Dendritic cell treated with granulocyte-macrophage colony-stimulating factor and Interleukin-4, amounts not matched to agents 40 ng/mL and 50 ng/mL, for 4 days (primary cell): ENCODE measurements at regions not wholly inside any gene's neighbourhood (a gene's known extent, or its start where the extent isn't known, plus 50 kb on each side); places are given as distances from the start of the nearest gene placed in this dataset.

Source experiments
- H3K27ac Mint-ChIP-seq: one replicate; pipeline ENCODE4 v1.8.0; 2022; ENCODE audit warnings: mild to moderate bottlenecking, mixed read lengths
- H3K27me3 Mint-ChIP-seq: one replicate; pipeline ENCODE4 v1.8.0; 2022; ENCODE audit warnings: mild to moderate bottlenecking, mixed read lengths
- H3K36me3 Mint-ChIP-seq: one replicate; pipeline ENCODE4 v1.8.0; 2022; ENCODE audit warnings: low read depth, mixed read lengths
- H3K4me1 Mint-ChIP-seq: one replicate; pipeline ENCODE4 v1.8.0; 2022; ENCODE audit warnings: low read depth, mixed read lengths
- H3K4me3 Mint-ChIP-seq: one replicate; pipeline ENCODE4 v1.8.0; 2022; ENCODE audit warnings: mild to moderate bottlenecking, moderate library complexity, mixed read lengths
- H3K9me3 Mint-ChIP-seq: one replicate; pipeline ENCODE4 v1.8.0; 2022; ENCODE audit warnings: mixed read lengths
- intact Hi-C: fragments of 100-400 bp; cut with micrococcal nuclease; formaldehyde crosslinking; loops from one replicate; pipeline ENCODE4 v1.15.0; 2022

DNA sequence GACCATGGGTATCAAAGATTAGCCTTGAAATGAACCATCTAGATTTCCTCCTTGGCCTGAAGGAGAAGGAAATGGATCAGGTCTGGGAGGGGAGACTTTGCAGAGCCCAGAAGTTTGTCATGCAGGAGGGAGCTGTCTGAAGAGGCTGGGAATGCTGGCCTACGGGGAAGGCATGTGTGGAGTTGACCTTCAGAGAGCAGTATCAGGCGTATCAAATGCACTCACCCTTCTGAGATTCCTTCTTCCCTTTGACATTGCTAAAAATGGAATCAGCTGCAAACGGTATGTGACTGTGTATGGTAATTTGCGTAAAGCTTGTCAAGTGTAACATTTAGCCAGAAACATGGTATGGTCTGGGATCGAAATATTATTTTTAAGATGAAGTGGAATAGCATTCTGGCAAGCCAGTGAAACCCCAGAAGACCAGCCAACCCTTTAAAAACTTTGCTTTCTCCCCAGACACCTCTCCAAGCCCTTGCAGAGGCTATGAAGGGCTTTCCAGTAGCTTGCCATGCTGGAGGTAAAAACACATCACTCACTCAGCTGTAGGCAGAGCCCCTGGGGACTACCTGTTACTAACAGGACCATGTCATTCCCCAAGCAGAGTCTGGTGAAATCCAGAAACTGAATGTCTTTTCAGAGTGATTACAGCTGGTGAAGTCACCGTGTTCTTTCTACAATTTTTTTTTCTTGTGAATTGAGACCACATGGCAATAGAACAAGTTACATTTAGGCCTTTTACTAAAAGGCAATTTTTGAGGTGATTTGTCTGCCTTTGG lies 174.7 kb upstream of the SLC24A5 start:
- intact Hi-C loops: no loop called here
- no peak overlapping the region for H3K4me3 Mint-ChIP-seq
- no peak overlapping the region for H3K27ac Mint-ChIP-seq
- no peaks in the 10 kb centered on the region for H3K36me3 Mint-ChIP-seq
- peaks cover 10% of the 10 kb centered on the region for H3K4me1 Mint-ChIP-seq
- H3K9me3 Mint-ChIP-seq: no peaks in the 10 kb centered on the region
- no peaks in the 10 kb centered on the region for H3K27me3 Mint-ChIP-seq

- H3K36me3 Mint-ChIP-seq: no peaks in the 10 kb centered on the region
- no peak overlapping the region for H3K27ac Mint-ChIP-seq
- peaks cover 11% of the 10 kb centered on the region for H3K4me1 Mint-ChIP-seq
- H3K27me3 Mint-ChIP-seq: peaks cover 4% of the 10 kb centered on the region
- H3K9me3 Mint-ChIP-seq: no peaks in the 10 kb centered on the region
- H3K4me3 Mint-ChIP-seq: no peak overlapping the region
- intact Hi-C loops: no loop called here
Observed at GRCh38 chr15:47949815-47950214, 171.0 kb upstream of the SLC24A5 start.

- intact Hi-C loops: no loop called here
- Mint-ChIP-seq H3K27ac (no peak overlapping the region), H3K9me3 (no peaks in the 10 kb centered on the region), H3K4me3 (no peak overlapping the region), H3K36me3 (no peaks in the 10 kb centered on the region), H3K4me1 (peaks cover 11% of the 10 kb centered on the region), H3K27me3 (peaks cover 4% of the 10 kb centered on the region)
Observed at GRCh38 chr15:47950447-47950846, 170.3 kb upstream of the SLC24A5 start.

GRCh38 chr15:47951781-47952180 lies 169.0 kb upstream of the SLC24A5 start:
- peaks cover 4% of the 10 kb centered on the region for H3K4me1 Mint-ChIP-seq
- peaks cover 4% of the 10 kb centered on the region for H3K27me3 Mint-ChIP-seq
- no peak overlapping the region for H3K27ac Mint-ChIP-seq
- intact Hi-C loops: no loop called here
- no peak overlapping the region for H3K4me3 Mint-ChIP-seq
- no peaks in the 10 kb centered on the region for H3K36me3 Mint-ChIP-seq
- H3K9me3 Mint-ChIP-seq: no peaks in the 10 kb centered on the region

DNA sequence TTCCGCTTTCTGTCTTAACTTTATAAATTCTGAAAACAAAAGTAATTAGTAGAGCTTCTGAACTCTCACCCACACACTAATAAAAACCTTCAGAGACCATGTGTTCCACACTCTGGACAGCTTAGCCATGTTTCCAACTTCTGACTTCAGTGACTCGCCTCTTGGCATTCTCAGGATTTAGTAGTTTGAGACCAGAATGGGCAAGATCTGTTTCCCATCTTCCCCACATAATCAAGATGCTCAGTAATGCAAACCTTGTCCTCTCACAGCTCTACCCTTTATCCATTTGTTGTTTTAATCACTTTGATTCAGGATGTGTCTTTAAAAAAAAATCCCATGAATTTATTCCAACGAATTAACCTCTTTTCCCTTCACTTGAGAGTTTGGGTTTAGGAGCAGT lies 166.6 kb upstream of the SLC24A5 start:
- Mint-ChIP-seq H3K4me3 (no peak overlapping the region), H3K9me3 (no peaks in the 10 kb centered on the region), H3K27ac (no peak overlapping the region), H3K27me3 (peaks cover 4% of the 10 kb centered on the region), H3K36me3 (no peaks in the 10 kb centered on the region), H3K4me1 (peaks cover 7% of the 10 kb centered on the region)
- intact Hi-C loops: no loop called here

DNA sequence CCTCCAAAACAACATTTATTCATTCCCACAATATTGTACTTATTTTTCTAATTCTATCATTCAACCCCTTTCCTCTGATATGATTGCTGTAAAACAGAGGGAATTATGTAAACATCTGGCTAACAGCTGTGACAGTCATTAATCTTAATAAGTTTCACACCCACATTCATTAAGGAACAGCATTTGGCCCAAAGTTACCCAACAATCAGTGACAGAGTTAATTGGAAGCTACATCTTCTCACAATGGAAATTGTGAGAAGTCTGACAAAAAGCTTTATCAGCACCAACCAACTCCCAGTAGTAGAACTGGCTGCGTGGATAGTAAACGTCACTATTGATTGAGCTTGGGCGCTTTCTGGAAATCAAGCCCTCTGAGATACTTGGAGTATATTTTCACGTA lies 165.8 kb upstream of the SLC24A5 start:
- Mint-ChIP-seq H3K27me3 (peaks cover 8% of the 10 kb centered on the region), H3K4me3 (no peak overlapping the region), H3K27ac (no peak overlapping the region), H3K4me1 (peaks cover 15% of the 10 kb centered on the region), H3K36me3 (no peaks in the 10 kb centered on the region), H3K9me3 (no peaks in the 10 kb centered on the region)
- intact Hi-C loops: no loop called here

- Mint-ChIP-seq H3K9me3 (no peaks in the 10 kb centered on the region), H3K36me3 (no peaks in the 10 kb centered on the region), H3K27ac (no peak overlapping the region), H3K27me3 (peaks cover 10% of the 10 kb centered on the region), H3K4me3 (no peak overlapping the region), H3K4me1 (peaks cover 31% of the 10 kb centered on the region)
- intact Hi-C loops: no loop called here
Observed at GRCh38 chr15:47959617-47960413, 161.0 kb upstream of the SLC24A5 start.

DNA sequence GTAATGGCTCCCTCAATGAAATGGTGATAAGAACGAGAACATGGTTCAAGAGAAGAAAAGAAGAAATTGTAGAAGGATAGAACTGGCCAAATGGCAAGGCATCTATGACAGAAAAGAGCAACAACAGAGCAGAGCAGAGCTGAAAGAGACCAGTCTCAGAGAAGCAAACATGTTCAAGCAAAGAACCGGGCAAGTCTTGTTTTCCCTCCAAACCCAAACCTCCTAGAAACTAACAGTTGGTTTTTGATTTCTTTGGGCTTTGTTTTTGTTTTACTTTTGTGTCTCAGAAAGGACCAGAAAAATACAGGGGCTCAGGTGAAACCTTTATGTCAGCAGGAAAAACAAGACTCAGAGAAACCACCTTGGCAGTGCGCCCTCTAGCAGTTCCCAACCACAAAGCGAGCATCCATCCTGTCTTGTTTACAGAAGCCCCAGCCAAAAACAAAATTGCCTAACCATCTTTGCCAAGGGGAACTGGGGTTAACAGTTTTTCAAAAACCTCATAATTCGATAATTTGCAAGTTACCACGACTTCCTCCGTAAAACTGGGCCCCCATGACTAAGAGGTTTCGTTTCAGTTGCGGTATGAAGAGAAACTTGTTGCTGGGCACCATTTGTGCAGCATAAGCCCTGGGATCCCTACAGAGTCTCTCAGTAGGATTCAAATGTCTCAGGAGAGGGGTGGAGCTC lies 159.2 kb upstream of the SLC24A5 start:
- Mint-ChIP-seq H3K4me1 (peaks cover 31% of the 10 kb centered on the region), H3K4me3 (no peak overlapping the region), H3K27me3 (peaks cover 20% of the 10 kb centered on the region), H3K36me3 (no peaks in the 10 kb centered on the region), H3K27ac (peak overlapping the region; percentile 46), H3K9me3 (no peaks in the 10 kb centered on the region)
- intact Hi-C loops: no loop called here

GRCh38 chr15:47963265-47963664 lies 157.5 kb upstream of the SLC24A5 start:
- Mint-ChIP-seq H3K27me3 (peaks cover 23% of the 10 kb centered on the region), H3K4me1 (peaks cover 31% of the 10 kb centered on the region), H3K9me3 (no peaks in the 10 kb centered on the region), H3K36me3 (no peaks in the 10 kb centered on the region), H3K27ac (no peak overlapping the region), H3K4me3 (no peak overlapping the region)
- intact Hi-C loops: no loop called here

DNA sequence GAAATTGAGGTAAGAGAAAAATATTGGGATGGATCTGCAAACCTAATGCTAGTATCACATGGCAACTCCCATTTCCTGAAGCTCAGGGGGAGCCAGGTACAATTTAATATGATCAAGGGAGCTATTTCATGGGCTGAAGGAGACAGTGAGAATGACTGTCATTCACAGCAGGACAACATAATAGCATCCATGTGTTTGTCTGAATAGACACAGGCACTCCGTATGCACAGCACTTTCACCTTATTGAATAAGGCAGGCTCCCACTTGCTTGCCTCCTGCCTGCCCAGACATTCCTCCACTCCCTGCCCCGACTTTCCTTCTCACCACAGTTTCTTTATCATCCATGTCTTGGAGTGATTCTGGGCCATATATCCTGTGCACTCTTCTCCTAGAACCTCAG lies 156.6 kb upstream of the SLC24A5 start:
- intact Hi-C loops: no loop called here
- Mint-ChIP-seq H3K4me3 (no peak overlapping the region), H3K27ac (no peak overlapping the region), H3K9me3 (no peaks in the 10 kb centered on the region), H3K36me3 (no peaks in the 10 kb centered on the region), H3K4me1 (peaks cover 29% of the 10 kb centered on the region), H3K27me3 (peaks cover 23% of the 10 kb centered on the region)

GRCh38 chr15:47965297-47965696 lies 155.5 kb upstream of the SLC24A5 start:
- intact Hi-C loops: no loop called here
- H3K9me3 Mint-ChIP-seq: no peaks in the 10 kb centered on the region
- H3K36me3 Mint-ChIP-seq: no peaks in the 10 kb centered on the region
- no peak overlapping the region for H3K27ac Mint-ChIP-seq
- no peak overlapping the region for H3K4me3 Mint-ChIP-seq
- H3K4me1 Mint-ChIP-seq: peaks cover 20% of the 10 kb centered on the region
- peaks cover 19% of the 10 kb centered on the region for H3K27me3 Mint-ChIP-seq

DNA sequence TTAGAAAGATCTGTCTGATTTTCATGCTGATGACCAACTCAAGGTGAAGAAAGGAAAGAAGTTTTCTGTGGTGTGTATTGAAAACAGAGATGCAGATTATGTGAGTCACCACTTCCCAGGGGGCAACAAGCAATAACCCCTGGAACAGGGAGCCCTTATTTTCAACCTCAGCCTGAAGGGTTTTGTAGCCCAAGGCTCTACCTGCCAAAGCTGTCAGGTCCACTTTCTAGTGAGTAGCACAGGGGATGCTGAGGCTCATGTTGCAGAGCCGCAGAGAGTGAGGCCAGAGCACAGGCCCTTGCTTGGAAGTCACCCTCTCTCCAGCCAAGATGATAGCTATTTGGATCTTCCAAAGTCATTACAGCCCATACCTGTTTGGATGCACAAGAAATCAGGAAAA lies 152.2 kb upstream of the SLC24A5 start:
- Mint-ChIP-seq H3K9me3 (no peaks in the 10 kb centered on the region), H3K27ac (no peak overlapping the region), H3K27me3 (peaks cover 14% of the 10 kb centered on the region), H3K4me1 (peaks cover 2% of the 10 kb centered on the region), H3K4me3 (no peak overlapping the region), H3K36me3 (no peaks in the 10 kb centered on the region)
- intact Hi-C loops: no loop called here

DNA sequence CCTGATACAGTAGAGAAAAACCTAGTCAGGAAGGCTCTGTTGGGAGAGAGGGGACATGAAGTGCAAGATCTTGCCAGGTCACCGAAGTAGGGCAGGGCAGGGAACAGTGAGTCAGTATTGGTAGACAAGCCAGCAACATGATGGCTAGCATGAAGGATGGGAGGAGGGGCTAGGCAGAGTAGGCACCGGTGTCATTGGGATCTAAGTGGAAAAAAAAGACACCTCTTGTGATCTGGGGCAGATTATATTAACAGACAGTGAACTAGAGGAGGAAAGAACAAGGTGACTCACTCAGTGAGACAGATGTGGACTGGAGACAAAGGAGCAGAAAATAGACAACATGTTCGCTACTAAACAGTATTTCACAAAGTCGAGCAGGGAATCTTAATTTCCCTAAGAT lies 149.2 kb upstream of the SLC24A5 start:
- peaks cover 6% of the 10 kb centered on the region for H3K27me3 Mint-ChIP-seq
- H3K27ac Mint-ChIP-seq: no peak overlapping the region
- H3K36me3 Mint-ChIP-seq: no peaks in the 10 kb centered on the region
- H3K9me3 Mint-ChIP-seq: no peaks in the 10 kb centered on the region
- intact Hi-C loops: no loop called here
- no peaks in the 10 kb centered on the region for H3K4me1 Mint-ChIP-seq
- no peak overlapping the region for H3K4me3 Mint-ChIP-seq

GRCh38 chr15:47972738-47973137 lies 148.1 kb upstream of the SLC24A5 start:
- Mint-ChIP-seq H3K27ac (no peak overlapping the region), H3K36me3 (no peaks in the 10 kb centered on the region), H3K27me3 (peaks cover 5% of the 10 kb centered on the region), H3K4me3 (no peak overlapping the region), H3K9me3 (no peaks in the 10 kb centered on the region), H3K4me1 (no peaks in the 10 kb centered on the region)
- intact Hi-C loops: no loop called here
